HepG2 (cell line): ENCODE measurements at regions not wholly inside any gene's neighbourhood (a gene's known extent, or its start where the extent isn't known, plus 50 kb on each side); places are given as distances from the start of the nearest gene placed in this dataset.

Experiments used
- ATAC-seq: fragments of 200-7000 bp; cut with Tn5 transposase; 3 replicates; pipeline ENCODE4 v1.9.1; 2020; ENCODE audit warnings: mild to moderate bottlenecking, moderate library complexity
- BruUV-seq: library from RNA; stranded (reverse); fragments of 400-500 nt; replicated peaks from 2 replicates; lab custom pipeline; 2021; lab: Mats Ljungman, UMichigan
- CTCF ChIA-PET: fragments of 300-600 bp; formaldehyde crosslinking; extraction: SDS; loops from one replicate; lab custom pipeline; 2021; ENCODE audit warnings: low total read pairs, inconsistent platforms, low intra/inter-chr PET ratio; lab: Yijun Ruan, JAX
- POLR2A ChIA-PET: fragments of 350-600 bp; sonication (Branson Sonifier 250); formaldehyde crosslinking; loops from one replicate; lab custom pipeline; 2020; ENCODE audit warnings: antibody characterized with exemption, inconsistent platforms; lab: Yijun Ruan, JAX
- DNase-seq: peaks from one replicate; pipeline ENCODE4 v3.0.0-alpha.2; 2015; ENCODE audit warnings: low spot score
- FAIRE-seq: peaks from 3 replicates; lab custom pipeline; 2011; peaks lifted over from hg19 to GRCh38; lab: Jason Lieb, UNC
- H2AFZ ChIP-seq: one replicate; pipeline ENCODE4 v1.6.1; 2011; ENCODE audit warnings: low read length, inconsistent platforms
- H3K27ac ChIP-seq: fragments of 300-600 bp; 3 replicates; pipeline ENCODE4 v1.8.0; 2011; ENCODE audit warnings: mixed run types, mild to moderate bottlenecking, mixed read lengths, low read length, inconsistent platforms; ENCODE audit not compliant: insufficient read depth; ENCODE audit errors: extremely low read length
- H3K27me3 ChIP-seq, 2 experiments: fragments of 200-600 bp in 1 of 2; 2 replicates in 1 of 2; 3 replicates in 1 of 2; pipeline versions ENCODE4 v1.6.0 to v1.8.0; 2011; ENCODE audit warnings: low read length in 2 of 2, mild to moderate bottlenecking in 2 of 2, moderate library complexity in 2 of 2, inconsistent platforms in 1 of 2; ENCODE audit not compliant: insufficient read depth in 2 of 2, control insufficient read depth in 1 of 2
- H3K36me3 ChIP-seq, 2 experiments: fragments of 200-600 bp in 1 of 2; replicated peaks in 1 of 2; 2 replicates in 1 of 2; 3 replicates in 1 of 2; pipeline versions ENCODE4 v1.5.1 to v1.8.0; 2011; ENCODE audit warnings: low read length in 2 of 2, inconsistent platforms in 1 of 2; ENCODE audit not compliant: insufficient read depth in 2 of 2, control insufficient read depth in 1 of 2
- H3K4me1 ChIP-seq: 2 replicates; pipeline ENCODE4 v1.5.1; 2012; ENCODE audit warnings: low read length, inconsistent platforms; ENCODE audit not compliant: insufficient read depth
- H3K4me2 ChIP-seq: 2 replicates; pipeline ENCODE4 v1.6.0; 2011; ENCODE audit warnings: low read depth, low read length, inconsistent platforms
- H3K4me3 ChIP-seq, 3 experiments: fragments of 200-600 bp in 1 of 3; sonication (generic), shearing (Covaris generic) in 1 of 3; replicated peaks in 1 of 3; 2 replicates each; pipeline ENCODE4 v1.5.1; 2011 to 2016; ENCODE audit warnings: low read length in 3 of 3, inconsistent platforms in 2 of 3, low read depth in 2 of 3, mild to moderate bottlenecking in 2 of 3, control low read depth in 1 of 3, mixed read lengths in 1 of 3; ENCODE audit not compliant: insufficient read depth in 1 of 3
- H3K79me2 ChIP-seq: one replicate; pipeline ENCODE4 v1.6.1; 2011; ENCODE audit warnings: low read length, inconsistent platforms; ENCODE audit not compliant: insufficient read depth
- H3K9ac ChIP-seq: 2 replicates; pipeline ENCODE4 v1.6.0; 2011; ENCODE audit warnings: mild to moderate bottlenecking, low read depth, low read length, inconsistent platforms; ENCODE audit not compliant: insufficient read depth
- H3K9me3 ChIP-seq: 2 replicates; pipeline ENCODE4 v1.5.1; 2012; ENCODE audit warnings: mild to moderate bottlenecking, low read length
- H4K20me1 ChIP-seq: 2 replicates; pipeline ENCODE4 v1.6.0; 2011; ENCODE audit warnings: inconsistent platforms, mild to moderate bottlenecking, low read length, moderate library complexity; ENCODE audit not compliant: insufficient read depth
- ATF2 ChIP-seq: sonication (generic); formaldehyde crosslinking; IDR thresholded peaks from 2 replicates; pipeline ENCODE4 v1.4.0; 2020; ENCODE audit warnings: missing genetic modification reagents
- CEBPG ChIP-seq: IDR thresholded peaks from 2 replicates; pipeline ENCODE4 v1.6.1; 2016
- DR1 ChIP-seq: sonication (generic); formaldehyde crosslinking; IDR thresholded peaks from 2 replicates; pipeline ENCODE4 v1.8.0; 2021; ENCODE audit warnings: mild to moderate bottlenecking, missing genetic modification reagents, inconsistent platforms
- HOMEZ ChIP-seq: IDR thresholded peaks from 2 replicates; pipeline ENCODE4 v1.6.1; 2016; ENCODE audit warnings: low read depth
- JARID2 ChIP-seq: sonication (generic); formaldehyde crosslinking; IDR thresholded peaks from 2 replicates; pipeline ENCODE4 v1.8.1; 2023; ENCODE audit warnings: missing genetic modification reagents, inconsistent platforms; ENCODE audit not compliant: insufficient replicate concordance
- KDM3A ChIP-seq: IDR thresholded peaks from 2 replicates; pipeline ENCODE4 v1.6.1; 2018; ENCODE audit warnings: low read depth, missing compliant biosample characterization
- PHB2 ChIP-seq: fragments of 450-650 bp; IDR thresholded peaks from 2 replicates; pipeline ENCODE4 v1.6.1; 2018; ENCODE audit not compliant: partially characterized antibody
- SMYD3 ChIP-seq: sonication (generic); formaldehyde crosslinking; IDR thresholded peaks from 2 replicates; pipeline ENCODE4 v1.8.1; 2023; ENCODE audit warnings: mild to moderate bottlenecking, missing genetic modification reagents
- ZBTB3 ChIP-seq: sonication (generic); formaldehyde crosslinking; IDR thresholded peaks from 2 replicates; pipeline ENCODE4 v1.4.0; 2020; ENCODE audit warnings: low read depth, mild to moderate bottlenecking, moderate library complexity, missing genetic modification reagents, borderline replicate concordance
- ZBTB44 ChIP-seq: sonication (generic); formaldehyde crosslinking; IDR thresholded peaks from 2 replicates; pipeline ENCODE4 v1.4.0; 2020; ENCODE audit warnings: missing genetic modification reagents
- ZKSCAN8 ChIP-seq: IDR thresholded peaks from 2 replicates; pipeline ENCODE4 v1.6.1; 2016; ENCODE audit warnings: borderline replicate concordance, missing genetic modification reagents, missing compliant biosample characterization
- ZNF101 ChIP-seq: sonication (generic); formaldehyde crosslinking; IDR thresholded peaks from 2 replicates; pipeline ENCODE4 v1.4.0; 2020; ENCODE audit warnings: mild to moderate bottlenecking, low read depth, missing genetic modification reagents, borderline replicate concordance
- ZNF670 ChIP-seq: sonication (generic); formaldehyde crosslinking; IDR thresholded peaks from 2 replicates; pipeline ENCODE4 v1.8.0; 2022; ENCODE audit warnings: mild to moderate bottlenecking, missing genetic modification reagents, borderline replicate concordance
- ZSCAN22 ChIP-seq: sonication (generic); formaldehyde crosslinking; IDR thresholded peaks from 2 replicates; pipeline ENCODE4 v1.4.0; 2020; ENCODE audit warnings: mild to moderate bottlenecking, missing genetic modification reagents
- WGBS: methylation state at CpG from one replicate; pipeline ENCODE4 v1.1.6; 2017; ENCODE audit warnings: low lambda C conversion rate; 5-methylcytosine and 5-hydroxymethylcytosine counted together
- in situ Hi-C: cut with HindIII; loops from 2 replicates; pipeline ENCODE4 v1.10.0; 2017; ENCODE audit warnings: low pct_unique_long_range_greater_than_20kb; ENCODE audit not compliant: extremely low pct_ligation_motif_present
- intact Hi-C: fragments of 100-400 bp; cut with micrococcal nuclease; formaldehyde crosslinking; loops from one replicate; pipeline ENCODE4 v1.10.0; 2022; ENCODE audit not compliant: unreplicated experiment
- TF ChIP-seq, protein P1 (sequence below): sonication (generic); formaldehyde crosslinking; IDR thresholded peaks from 2 replicates; pipeline ENCODE4 v1.8.1; 2023; ENCODE audit warnings: missing genetic modification reagents, inconsistent platforms, borderline replicate concordance

- intact Hi-C loops (no loop called here), in situ Hi-C loops (no loop called here)
- FAIRE-seq = no peak
- no peak overlapping the region for H3K4me3 ChIP-seq
- WGBS = 43% methylated on average over 3 of the region's 3 CpGs
- H3K27ac ChIP-seq = no peak overlapping the region
- no peaks in the 10 kb centered on the region for H3K4me1 ChIP-seq
- H3K9ac ChIP-seq = no peak overlapping the region
- no TSS peak for BruUV-seq
- no peak for DNase-seq
- H3K79me2 ChIP-seq = no peaks in the 10 kb centered on the region
- H3K27me3 ChIP-seq = no peaks in the 10 kb centered on the region
- H3K4me2 ChIP-seq = no peak overlapping the region
- H3K36me3 ChIP-seq = no peaks in the 10 kb centered on the region
- TF ChIP-seq PHB2 = no peak
- TF ChIP-seq KDM3A (CRISPR knock-in tag) = no peak
- no peak for TF ChIP-seq ZNF101 (CRISPR knock-in tag)
- no peak for TF ChIP-seq JARID2 (CRISPR knock-in tag)
- TF ChIP-seq CEBPG (CRISPR knock-in tag) = no peak
- H2AFZ ChIP-seq = no peak overlapping the region
- CTCF ChIA-PET = no interaction called here
- POLR2A ChIA-PET = no interaction called here
- H3K9me3 ChIP-seq = no peaks in the 10 kb centered on the region
- ATAC-seq = no peak
- H4K20me1 ChIP-seq = no peaks in the 10 kb centered on the region
Observed at GRCh38 chr12:80045594-80045993, 53.7 kb upstream of the OTOGL start.

GRCh38 chr12:80044694-80045046, 54.7 kb upstream of the OTOGL start:
- no peak overlapping the region for H3K9ac ChIP-seq
- ChIA-PET POLR2A (no interaction called here), CTCF (no interaction called here)
- WGBS = 11% methylated on average over 1 of the region's 1 CpG
- no peak overlapping the region for H3K27ac ChIP-seq
- no peak overlapping the region for H3K4me3 ChIP-seq
- H3K36me3 ChIP-seq = no peaks in the 10 kb centered on the region
- DNase-seq (no peak), ATAC-seq (no peak), FAIRE-seq (no peak)
- H3K9me3 ChIP-seq = no peaks in the 10 kb centered on the region
- no peaks in the 10 kb centered on the region for H4K20me1 ChIP-seq
- H3K79me2 ChIP-seq = no peaks in the 10 kb centered on the region
- H2AFZ ChIP-seq = no peak overlapping the region
- in situ Hi-C loops = no loop called here
- no peaks in the 10 kb centered on the region for H3K4me1 ChIP-seq
- no peak overlapping the region for H3K4me2 ChIP-seq
- no peaks in the 10 kb centered on the region for H3K27me3 ChIP-seq
- no TSS peak for BruUV-seq
- intact Hi-C loops = no loop called here
- TF ChIP-seq ATF2 (CRISPR knock-in tag) = no peak
- TF ChIP-seq ZBTB3 (CRISPR knock-in tag) = no peak
- TF ChIP-seq ZBTB44 = no peak
- no peak for TF ChIP-seq DR1 (CRISPR knock-in tag)
- TF ChIP-seq ZNF670 (CRISPR knock-in tag) = no peak
- no peak for TF ChIP-seq ZSCAN22 (CRISPR knock-in tag)
- no peak for TF ChIP-seq HOMEZ (CRISPR knock-in tag)
- TF ChIP-seq ZKSCAN8 (CRISPR knock-in tag) = no peak
- TF ChIP-seq, protein P1, sequence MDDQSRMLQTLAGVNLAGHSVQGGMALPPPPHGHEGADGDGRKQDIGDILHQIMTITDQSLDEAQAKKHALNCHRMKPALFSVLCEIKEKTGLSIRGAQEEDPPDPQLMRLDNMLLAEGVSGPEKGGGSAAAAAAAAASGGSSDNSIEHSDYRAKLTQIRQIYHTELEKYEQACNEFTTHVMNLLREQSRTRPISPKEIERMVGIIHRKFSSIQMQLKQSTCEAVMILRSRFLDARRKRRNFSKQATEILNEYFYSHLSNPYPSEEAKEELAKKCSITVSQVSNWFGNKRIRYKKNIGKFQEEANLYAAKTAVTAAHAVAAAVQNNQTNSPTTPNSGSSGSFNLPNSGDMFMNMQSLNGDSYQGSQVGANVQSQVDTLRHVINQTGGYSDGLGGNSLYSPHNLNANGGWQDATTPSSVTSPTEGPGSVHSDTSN (CRISPR knock-in tag) = no peak
- TF ChIP-seq SMYD3 (CRISPR knock-in tag) = no peak
